ENCODE measurements at regions not wholly inside any gene's neighbourhood (a gene's known extent, or its start where the extent isn't known, plus 50 kb on each side); places are given as distances from the start of the nearest gene placed in this dataset.
A peak's percentile ranks its signal among the peaks of the same experiment; 100 is the strongest.

GRCh38 chr10:111999915-112000302 is 183.7 kb downstream of the GPAM start:
- H3K4me3 Mint-ChIP-seq: no peak overlapping the region
- peaks cover 36% of the 10 kb centered on the region for H3K4me1 Mint-ChIP-seq
- POLR2A ChIA-PET: no interaction called here

GRCh38 chr10:112000466-112000865 is 183.1 kb downstream of the GPAM start:
- Mint-ChIP-seq H3K9me3 (peaks cover 11% of the 10 kb centered on the region), H3K4me3 (no peak overlapping the region), H3K4me1 (peaks cover 36% of the 10 kb centered on the region), H3K27me3 (ENCODE audit: low read depth) (peaks cover 7% of the 10 kb centered on the region; the same call in 1 of the 2 replicates), H3K27ac (no peak overlapping the region), H3K36me3 (0 out of 2 replicates have a peak, but pooled peaks cover 4% of the 10 kb centered on the region)
- ATAC-seq: no peak
- DNase-seq (ENCODE audit: low spot score): no peak
- CTCF ChIA-PET: interaction anchor here (0.8 to 1.6 kb wide), 2 partner anchors 10 to 115 kb away, joined by 3 to 6 read pairs; no protein-coding TSS in a partner anchor
- TF ChIP-seq ZBTB21 (CRISPR knock-in tag; IDR thresholded peaks at IDR 0.05; ENCODE audit: borderline replicate concordance) (no peak), TP53 (CRISPR knock-in tag; IDR thresholded peaks at IDR 0.05) (no peak), NFE2L1 (CRISPR knock-in tag; IDR thresholded peaks at IDR 0.05) (no peak), E2F1 (CRISPR knock-in tag; IDR thresholded peaks at IDR 0.05) (no peak)
- TF ChIP-seq, protein P1, sequence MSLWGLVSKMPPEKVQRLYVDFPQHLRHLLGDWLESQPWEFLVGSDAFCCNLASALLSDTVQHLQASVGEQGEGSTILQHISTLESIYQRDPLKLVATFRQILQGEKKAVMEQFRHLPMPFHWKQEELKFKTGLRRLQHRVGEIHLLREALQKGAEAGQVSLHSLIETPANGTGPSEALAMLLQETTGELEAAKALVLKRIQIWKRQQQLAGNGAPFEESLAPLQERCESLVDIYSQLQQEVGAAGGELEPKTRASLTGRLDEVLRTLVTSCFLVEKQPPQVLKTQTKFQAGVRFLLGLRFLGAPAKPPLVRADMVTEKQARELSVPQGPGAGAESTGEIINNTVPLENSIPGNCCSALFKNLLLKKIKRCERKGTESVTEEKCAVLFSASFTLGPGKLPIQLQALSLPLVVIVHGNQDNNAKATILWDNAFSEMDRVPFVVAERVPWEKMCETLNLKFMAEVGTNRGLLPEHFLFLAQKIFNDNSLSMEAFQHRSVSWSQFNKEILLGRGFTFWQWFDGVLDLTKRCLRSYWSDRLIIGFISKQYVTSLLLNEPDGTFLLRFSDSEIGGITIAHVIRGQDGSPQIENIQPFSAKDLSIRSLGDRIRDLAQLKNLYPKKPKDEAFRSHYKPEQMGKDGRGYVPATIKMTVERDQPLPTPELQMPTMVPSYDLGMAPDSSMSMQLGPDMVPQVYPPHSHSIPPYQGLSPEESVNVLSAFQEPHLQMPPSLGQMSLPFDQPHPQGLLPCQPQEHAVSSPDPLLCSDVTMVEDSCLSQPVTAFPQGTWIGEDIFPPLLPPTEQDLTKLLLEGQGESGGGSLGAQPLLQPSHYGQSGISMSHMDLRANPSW (CRISPR knock-in tag; conservative IDR thresholded peaks at IDR 0.05; ENCODE audit: low read depth): no peak
- TF ChIP-seq, protein P2, sequence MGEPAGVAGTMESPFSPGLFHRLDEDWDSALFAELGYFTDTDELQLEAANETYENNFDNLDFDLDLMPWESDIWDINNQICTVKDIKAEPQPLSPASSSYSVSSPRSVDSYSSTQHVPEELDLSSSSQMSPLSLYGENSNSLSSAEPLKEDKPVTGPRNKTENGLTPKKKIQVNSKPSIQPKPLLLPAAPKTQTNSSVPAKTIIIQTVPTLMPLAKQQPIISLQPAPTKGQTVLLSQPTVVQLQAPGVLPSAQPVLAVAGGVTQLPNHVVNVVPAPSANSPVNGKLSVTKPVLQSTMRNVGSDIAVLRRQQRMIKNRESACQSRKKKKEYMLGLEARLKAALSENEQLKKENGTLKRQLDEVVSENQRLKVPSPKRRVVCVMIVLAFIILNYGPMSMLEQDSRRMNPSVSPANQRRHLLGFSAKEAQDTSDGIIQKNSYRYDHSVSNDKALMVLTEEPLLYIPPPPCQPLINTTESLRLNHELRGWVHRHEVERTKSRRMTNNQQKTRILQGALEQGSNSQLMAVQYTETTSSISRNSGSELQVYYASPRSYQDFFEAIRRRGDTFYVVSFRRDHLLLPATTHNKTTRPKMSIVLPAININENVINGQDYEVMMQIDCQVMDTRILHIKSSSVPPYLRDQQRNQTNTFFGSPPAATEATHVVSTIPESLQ (CRISPR knock-in tag; IDR thresholded peaks at IDR 0.05): no peak
- POLR2A ChIA-PET: no interaction called here

More at GRCh38 chr10:111999915-112000302, 183.7 kb downstream of the GPAM start:
- TF ChIP-seq, protein P3, sequence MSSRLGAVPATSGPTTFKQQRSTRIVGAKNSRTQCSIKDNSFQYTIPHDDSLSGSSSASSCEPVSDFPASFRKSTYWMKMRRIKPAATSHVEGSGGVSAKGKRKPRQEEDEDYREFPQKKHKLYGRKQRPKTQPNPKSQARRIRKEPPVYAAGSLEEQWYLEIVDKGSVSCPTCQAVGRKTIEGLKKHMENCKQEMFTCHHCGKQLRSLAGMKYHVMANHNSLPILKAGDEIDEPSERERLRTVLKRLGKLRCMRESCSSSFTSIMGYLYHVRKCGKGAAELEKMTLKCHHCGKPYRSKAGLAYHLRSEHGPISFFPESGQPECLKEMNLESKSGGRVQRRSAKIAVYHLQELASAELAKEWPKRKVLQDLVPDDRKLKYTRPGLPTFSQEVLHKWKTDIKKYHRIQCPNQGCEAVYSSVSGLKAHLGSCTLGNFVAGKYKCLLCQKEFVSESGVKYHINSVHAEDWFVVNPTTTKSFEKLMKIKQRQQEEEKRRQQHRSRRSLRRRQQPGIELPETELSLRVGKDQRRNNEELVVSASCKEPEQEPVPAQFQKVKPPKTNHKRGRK (CRISPR knock-in tag; IDR thresholded peaks at IDR 0.05; ENCODE audit: borderline replicate concordance): no peak
- TF ChIP-seq TEAD1 (CRISPR knock-in tag; IDR thresholded peaks at IDR 0.05) (no peak), SMAD3 (CRISPR knock-in tag; IDR thresholded peaks at IDR 0.05; ENCODE audit: borderline replicate concordance) (no peak)
- TF ChIP-seq, protein P4, sequence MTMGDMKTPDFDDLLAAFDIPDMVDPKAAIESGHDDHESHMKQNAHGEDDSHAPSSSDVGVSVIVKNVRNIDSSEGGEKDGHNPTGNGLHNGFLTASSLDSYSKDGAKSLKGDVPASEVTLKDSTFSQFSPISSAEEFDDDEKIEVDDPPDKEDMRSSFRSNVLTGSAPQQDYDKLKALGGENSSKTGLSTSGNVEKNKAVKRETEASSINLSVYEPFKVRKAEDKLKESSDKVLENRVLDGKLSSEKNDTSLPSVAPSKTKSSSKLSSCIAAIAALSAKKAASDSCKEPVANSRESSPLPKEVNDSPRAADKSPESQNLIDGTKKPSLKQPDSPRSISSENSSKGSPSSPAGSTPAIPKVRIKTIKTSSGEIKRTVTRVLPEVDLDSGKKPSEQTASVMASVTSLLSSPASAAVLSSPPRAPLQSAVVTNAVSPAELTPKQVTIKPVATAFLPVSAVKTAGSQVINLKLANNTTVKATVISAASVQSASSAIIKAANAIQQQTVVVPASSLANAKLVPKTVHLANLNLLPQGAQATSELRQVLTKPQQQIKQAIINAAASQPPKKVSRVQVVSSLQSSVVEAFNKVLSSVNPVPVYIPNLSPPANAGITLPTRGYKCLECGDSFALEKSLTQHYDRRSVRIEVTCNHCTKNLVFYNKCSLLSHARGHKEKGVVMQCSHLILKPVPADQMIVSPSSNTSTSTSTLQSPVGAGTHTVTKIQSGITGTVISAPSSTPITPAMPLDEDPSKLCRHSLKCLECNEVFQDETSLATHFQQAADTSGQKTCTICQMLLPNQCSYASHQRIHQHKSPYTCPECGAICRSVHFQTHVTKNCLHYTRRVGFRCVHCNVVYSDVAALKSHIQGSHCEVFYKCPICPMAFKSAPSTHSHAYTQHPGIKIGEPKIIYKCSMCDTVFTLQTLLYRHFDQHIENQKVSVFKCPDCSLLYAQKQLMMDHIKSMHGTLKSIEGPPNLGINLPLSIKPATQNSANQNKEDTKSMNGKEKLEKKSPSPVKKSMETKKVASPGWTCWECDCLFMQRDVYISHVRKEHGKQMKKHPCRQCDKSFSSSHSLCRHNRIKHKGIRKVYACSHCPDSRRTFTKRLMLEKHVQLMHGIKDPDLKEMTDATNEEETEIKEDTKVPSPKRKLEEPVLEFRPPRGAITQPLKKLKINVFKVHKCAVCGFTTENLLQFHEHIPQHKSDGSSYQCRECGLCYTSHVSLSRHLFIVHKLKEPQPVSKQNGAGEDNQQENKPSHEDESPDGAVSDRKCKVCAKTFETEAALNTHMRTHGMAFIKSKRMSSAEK (CRISPR knock-in tag; IDR thresholded peaks at IDR 0.05; ENCODE audit: borderline replicate concordance): no peak
- TF ChIP-seq, protein P5, sequence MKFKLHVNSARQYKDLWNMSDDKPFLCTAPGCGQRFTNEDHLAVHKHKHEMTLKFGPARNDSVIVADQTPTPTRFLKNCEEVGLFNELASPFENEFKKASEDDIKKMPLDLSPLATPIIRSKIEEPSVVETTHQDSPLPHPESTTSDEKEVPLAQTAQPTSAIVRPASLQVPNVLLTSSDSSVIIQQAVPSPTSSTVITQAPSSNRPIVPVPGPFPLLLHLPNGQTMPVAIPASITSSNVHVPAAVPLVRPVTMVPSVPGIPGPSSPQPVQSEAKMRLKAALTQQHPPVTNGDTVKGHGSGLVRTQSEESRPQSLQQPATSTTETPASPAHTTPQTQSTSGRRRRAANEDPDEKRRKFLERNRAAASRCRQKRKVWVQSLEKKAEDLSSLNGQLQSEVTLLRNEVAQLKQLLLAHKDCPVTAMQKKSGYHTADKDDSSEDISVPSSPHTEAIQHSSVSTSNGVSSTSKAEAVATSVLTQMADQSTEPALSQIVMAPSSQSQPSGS (CRISPR knock-in tag; IDR thresholded peaks at IDR 0.05; ENCODE audit: borderline replicate concordance, low read depth): no peak
- ATAC-seq (peak; percentile 36), DNase-seq (ENCODE audit: low spot score) (no peak)
- peak overlapping the region; percentile 81; the same call in 1 of the 2 replicates for H3K27ac Mint-ChIP-seq
- peaks cover 7% of the 10 kb centered on the region for H3K27me3 Mint-ChIP-seq (ENCODE audit: low read depth)
- 0 out of 2 replicates have a peak, but pooled peaks cover 6% of the 10 kb centered on the region for H3K36me3 Mint-ChIP-seq
- CTCF ChIA-PET: interaction anchor here (0.8 to 1.6 kb wide), 2 partner anchors 9 to 116 kb away, joined by 3 to 6 read pairs; no protein-coding TSS in a partner anchor
- peaks cover 16% of the 10 kb centered on the region for H3K9me3 Mint-ChIP-seq

Data from WTC11 (cell line).